Naive thymus-derived CD8-positive, alpha-beta T cell (primary cell): ENCODE measurements at regions not wholly inside any gene's neighbourhood (a gene's known extent, or its start where the extent isn't known, plus 50 kb on each side); places are given as distances from the start of the nearest gene placed in this dataset.
"Not testable (repeated sequence)": the region's sequence is repeated elsewhere in the genome, so short reads cannot be mapped to it uniquely, and the experiment has no call there.

ENCODE experiments used
- ATAC-seq, 2 donors: fragments of 150-1000 bp; cut with Tn5 transposase in 1 of 2; sonication (Bioruptor Pico), chemical (Tn5 transposase) in 1 of 2; 1 replicate in 1 of 2; 2 replicates in 1 of 2; pipeline ENCODE4 v1.10.0; 2021; ENCODE audit warnings: mild to moderate bottlenecking in 2 of 2, moderate library complexity in 2 of 2
- POLR2A ChIA-PET: fragments of 350-600 bp; sonication (Branson Sonifier 250); formaldehyde crosslinking; loops from one replicate; lab custom pipeline; 2021; ENCODE audit warnings: antibody characterized with exemption; lab: Charles Lee
- DNase-seq, 10 donors: peaks; one replicate each; pipeline versions ENCODE4 v3.0.0 to v3.0.0-alpha.2; 2020 to 2022
- H3K27ac Mint-ChIP-seq, 10 donors: one replicate each; pipeline ENCODE4 v1.8.0; 2020 to 2022; ENCODE audit warnings: mild to moderate bottlenecking in 10 of 10, mixed read lengths in 10 of 10, moderate library complexity in 4 of 10, inconsistent platforms in 1 of 10
- H3K27me3 Mint-ChIP-seq, 5 donors: one replicate each; pipeline ENCODE4 v1.8.0; 2021 to 2022; ENCODE audit warnings: mixed read lengths in 5 of 5
- H3K36me3 Mint-ChIP-seq, 3 donors: one replicate each; pipeline ENCODE4 v1.8.0; 2020 to 2022; ENCODE audit warnings: mixed read lengths in 3 of 3, mild to moderate bottlenecking in 2 of 3, inconsistent platforms in 1 of 3
- H3K4me1 Mint-ChIP-seq, 4 donors: one replicate each; pipeline ENCODE4 v1.8.0; 2021 to 2022; ENCODE audit warnings: mixed read lengths in 4 of 4
- H3K4me3 Mint-ChIP-seq, 10 donors: one replicate each; pipeline ENCODE4 v1.8.0; 2020 to 2022; ENCODE audit warnings: mild to moderate bottlenecking in 10 of 10, mixed read lengths in 10 of 10, moderate library complexity in 6 of 10, inconsistent platforms in 1 of 10
- H3K9me3 Mint-ChIP-seq, 9 donors: one replicate each; pipeline ENCODE4 v1.8.0; 2020 to 2022; ENCODE audit warnings: mixed read lengths in 9 of 9, mild to moderate bottlenecking in 3 of 9, inconsistent platforms in 1 of 9, moderate library complexity in 1 of 9

DNA sequence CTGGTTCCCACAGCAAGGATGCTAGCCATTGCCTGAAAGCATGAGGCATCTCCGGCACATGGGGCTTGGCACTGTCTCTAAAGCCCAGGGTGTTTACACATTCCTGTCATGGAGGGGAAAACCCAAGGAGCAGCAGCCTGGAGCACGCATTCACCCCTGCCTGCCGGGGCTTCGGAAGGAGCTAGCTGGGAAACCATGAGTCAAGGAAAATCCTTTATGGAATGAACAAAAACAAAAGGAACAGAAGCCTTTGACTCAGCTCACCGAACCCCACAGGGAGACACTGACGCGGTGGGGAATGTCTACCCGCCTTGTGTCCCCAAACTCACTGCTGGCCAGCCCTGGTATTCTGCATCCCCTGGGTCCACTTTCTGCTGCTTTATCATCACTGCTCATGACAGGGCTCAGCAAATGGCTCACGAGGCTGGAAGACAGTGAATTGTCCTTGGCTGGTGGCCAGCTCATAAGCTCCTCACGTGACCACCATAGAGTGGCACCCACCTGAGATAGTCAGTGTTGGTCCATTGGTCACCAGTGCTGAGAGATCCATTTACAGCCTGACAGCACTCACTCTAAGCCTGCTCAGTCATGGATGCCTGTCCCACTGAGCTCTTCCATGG, 137.2 kb downstream of the NPIPB11 start:
- ATAC-seq, H3K4me3 Mint-ChIP-seq, POLR2A ChIA-PET, H3K4me1 Mint-ChIP-seq, DNase-seq, H3K36me3 Mint-ChIP-seq, H3K27me3 Mint-ChIP-seq: not testable (repeated sequence)
- Mint-ChIP-seq H3K9me3 (peaks cover 0 to 12% (median 0%) of the 10 kb centered on the region in 9 donors), H3K27ac (peak overlapping the region in 1 of 10 donors; percentile 76)

DNA sequence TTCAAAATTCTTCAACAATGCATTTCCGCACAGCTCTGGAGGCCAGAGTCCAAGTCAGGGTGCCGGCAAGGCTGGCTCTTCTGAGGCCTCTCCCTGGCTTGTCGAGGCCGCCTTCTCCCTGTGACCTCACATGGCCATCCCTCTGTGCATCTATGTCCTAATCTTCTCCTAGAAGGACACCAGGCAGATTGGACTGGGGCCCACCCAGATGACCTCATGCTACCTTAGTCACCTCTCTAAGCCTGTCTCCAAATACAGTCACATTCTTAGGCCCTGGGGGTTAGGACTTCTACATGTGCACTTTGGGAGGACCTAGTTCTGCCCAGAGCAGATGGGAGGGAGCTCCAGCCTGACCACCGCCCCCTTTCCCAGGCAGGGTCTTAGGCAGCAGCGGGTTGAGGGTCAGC, 137.7 kb downstream of the NPIPB11 start:
- peaks cover 0 to 12% (median 0%) of the 10 kb centered on the region in 9 donors for H3K9me3 Mint-ChIP-seq
- H3K36me3 Mint-ChIP-seq, H3K27me3 Mint-ChIP-seq, H3K4me3 Mint-ChIP-seq, ATAC-seq, POLR2A ChIA-PET, H3K4me1 Mint-ChIP-seq, DNase-seq: not testable (repeated sequence)
- peak overlapping the region in 1 of 10 donors; percentile 76 for H3K27ac Mint-ChIP-seq

DNA sequence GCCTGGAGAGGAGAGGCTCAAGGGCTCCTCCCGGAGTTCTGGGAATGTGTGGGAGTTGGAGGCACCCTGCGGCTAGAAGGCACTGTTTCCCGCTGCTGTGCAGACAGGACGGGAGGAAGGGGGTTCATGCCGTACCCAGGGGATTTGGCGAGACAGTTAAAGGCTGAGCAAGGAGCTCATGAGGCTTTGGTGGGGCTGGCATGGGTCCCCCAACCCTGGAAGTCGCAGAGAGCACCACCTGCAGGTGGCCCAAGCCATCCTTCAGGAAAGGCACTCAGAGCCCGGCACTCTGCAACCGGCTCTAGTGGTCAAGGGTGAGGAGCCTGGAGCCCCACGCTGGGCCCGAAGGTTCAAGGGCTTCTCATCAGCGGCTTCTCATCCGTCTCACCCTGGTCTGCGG, 138.2 kb downstream of the NPIPB11 start:
- H3K4me3 Mint-ChIP-seq, H3K4me1 Mint-ChIP-seq, ATAC-seq, DNase-seq, POLR2A ChIA-PET, H3K36me3 Mint-ChIP-seq, H3K27ac Mint-ChIP-seq, H3K27me3 Mint-ChIP-seq: not testable (repeated sequence)
- peaks cover 0 to 12% (median 0%) of the 10 kb centered on the region in 9 donors for H3K9me3 Mint-ChIP-seq

DNA sequence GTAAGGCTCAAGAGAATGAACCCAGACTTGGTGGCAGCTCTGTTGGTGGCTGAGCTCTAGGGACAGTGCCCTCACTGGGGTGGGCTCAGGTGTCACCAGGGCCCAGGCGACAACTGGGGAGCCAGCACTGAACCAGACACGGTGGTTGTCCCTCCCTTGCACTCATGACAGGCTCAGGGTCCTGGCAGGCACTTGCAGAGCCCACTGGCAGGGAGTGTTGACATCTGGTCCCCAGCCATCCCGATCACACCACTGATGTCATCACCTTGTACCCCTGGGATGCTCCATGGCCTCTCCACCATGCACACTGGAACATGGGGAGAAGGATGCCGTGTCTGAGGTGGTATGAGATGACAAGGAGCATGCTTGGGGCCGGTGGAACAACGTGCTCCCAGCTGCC, 138.6 kb downstream of the NPIPB11 start:
- H3K27me3 Mint-ChIP-seq, POLR2A ChIA-PET: not testable (repeated sequence)

DNA sequence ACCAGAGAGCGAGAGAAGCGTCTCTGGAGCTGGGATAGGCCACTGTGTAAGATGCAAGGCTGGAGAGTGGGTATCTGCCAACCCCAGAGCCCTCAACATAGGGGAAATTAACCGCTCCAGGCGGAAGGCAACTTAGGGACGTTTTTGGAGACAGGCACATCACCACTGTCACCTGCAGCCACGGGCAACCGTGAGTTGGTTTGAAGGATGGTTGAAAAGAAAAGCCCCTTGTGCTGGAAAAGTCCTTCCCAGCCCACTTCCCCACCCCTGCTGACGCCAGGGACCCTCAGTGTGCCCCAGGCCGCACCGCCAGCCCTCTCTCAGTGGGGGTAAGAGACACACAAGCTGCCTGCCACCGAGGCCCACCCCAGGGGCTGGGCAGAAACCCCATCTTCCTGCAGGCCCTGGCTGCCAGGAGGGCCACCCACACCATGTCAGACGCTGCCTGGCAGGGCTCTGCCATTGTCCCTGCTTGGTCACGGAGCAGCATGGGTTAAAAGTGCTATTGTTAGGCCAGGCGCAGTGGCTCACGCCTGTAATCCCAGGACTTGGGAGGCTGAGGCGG, 139.4 kb downstream of the NPIPB11 start:
- not testable (repeated sequence) for H3K36me3 Mint-ChIP-seq, ATAC-seq

More for the DNA sequence above, 138.6 kb downstream of the NPIPB11 start:
- not testable (repeated sequence) for H3K4me1 Mint-ChIP-seq, H3K4me3 Mint-ChIP-seq, H3K27ac Mint-ChIP-seq, H3K36me3 Mint-ChIP-seq, DNase-seq, ATAC-seq
- H3K9me3 Mint-ChIP-seq: peaks cover 0 to 12% (median 0%) of the 10 kb centered on the region in 9 donors

DNA sequence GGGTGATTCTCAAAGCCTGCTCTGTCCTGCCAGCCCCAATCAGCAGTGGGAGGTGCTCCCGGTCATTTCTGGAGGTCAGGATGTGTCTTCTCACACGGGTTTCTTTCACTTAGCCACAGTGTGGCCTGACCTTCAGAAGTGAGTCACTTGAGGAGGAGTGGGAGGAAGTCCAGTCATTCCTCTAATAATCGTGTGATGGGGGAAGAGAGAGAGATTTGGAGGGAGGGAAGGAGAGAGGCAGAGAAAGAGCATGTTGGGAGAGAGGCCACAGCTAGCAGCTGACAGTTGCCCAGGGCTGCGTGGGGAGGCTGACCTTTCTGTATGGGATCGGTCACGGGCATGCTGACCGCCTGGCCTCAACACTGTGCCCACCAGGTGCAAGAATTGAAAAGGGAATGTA, 139.9 kb downstream of the NPIPB11 start:
- H3K27ac Mint-ChIP-seq, H3K36me3 Mint-ChIP-seq, DNase-seq, H3K4me1 Mint-ChIP-seq, ATAC-seq, H3K4me3 Mint-ChIP-seq, H3K27me3 Mint-ChIP-seq, POLR2A ChIA-PET: not testable (repeated sequence)
- peaks cover 0 to 12% (median 0%) of the 10 kb centered on the region in 9 donors for H3K9me3 Mint-ChIP-seq

More for the DNA sequence above, 139.4 kb downstream of the NPIPB11 start:
- POLR2A ChIA-PET, H3K27me3 Mint-ChIP-seq, H3K4me1 Mint-ChIP-seq, H3K4me3 Mint-ChIP-seq, DNase-seq, H3K27ac Mint-ChIP-seq: not testable (repeated sequence)
- H3K9me3 Mint-ChIP-seq: peaks cover 0 to 12% (median 0%) of the 10 kb centered on the region in 9 donors

DNA sequence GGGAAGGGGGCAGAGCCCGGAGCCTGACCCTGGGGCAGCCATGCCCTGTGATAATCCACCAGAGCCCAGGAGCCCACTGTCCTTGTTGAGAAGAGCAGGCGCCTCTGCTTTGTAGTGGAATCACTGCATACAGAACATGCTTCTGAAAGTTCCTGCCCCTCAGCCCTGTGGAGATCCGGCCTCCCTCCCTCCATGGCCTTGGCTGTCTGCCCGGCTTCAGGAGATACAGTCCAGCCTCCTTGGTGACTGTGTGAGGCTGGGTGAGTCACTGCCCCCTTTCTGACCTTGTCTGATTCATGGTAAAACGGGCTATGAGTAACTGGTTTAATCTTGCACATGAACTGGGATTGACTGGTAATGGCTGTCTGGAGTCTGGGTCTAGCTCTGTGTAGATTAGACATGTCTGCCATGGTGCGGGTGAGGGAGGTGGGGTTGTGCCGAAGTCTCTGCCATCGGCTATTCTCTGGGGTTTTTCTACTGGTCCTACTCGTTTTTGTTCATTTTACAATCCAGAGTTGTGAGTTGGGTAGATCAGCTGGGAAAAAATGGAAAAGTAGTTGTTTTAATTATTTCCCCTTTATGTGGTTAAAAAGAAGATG, 141.2 kb downstream of the NPIPB11 start:
- POLR2A ChIA-PET, H3K9me3 Mint-ChIP-seq, DNase-seq, H3K4me1 Mint-ChIP-seq, ATAC-seq, H3K27ac Mint-ChIP-seq, H3K27me3 Mint-ChIP-seq, H3K36me3 Mint-ChIP-seq: not testable (repeated sequence)
- peak overlapping the region in 1 of 10 donors; percentile 38 for H3K4me3 Mint-ChIP-seq

DNA sequence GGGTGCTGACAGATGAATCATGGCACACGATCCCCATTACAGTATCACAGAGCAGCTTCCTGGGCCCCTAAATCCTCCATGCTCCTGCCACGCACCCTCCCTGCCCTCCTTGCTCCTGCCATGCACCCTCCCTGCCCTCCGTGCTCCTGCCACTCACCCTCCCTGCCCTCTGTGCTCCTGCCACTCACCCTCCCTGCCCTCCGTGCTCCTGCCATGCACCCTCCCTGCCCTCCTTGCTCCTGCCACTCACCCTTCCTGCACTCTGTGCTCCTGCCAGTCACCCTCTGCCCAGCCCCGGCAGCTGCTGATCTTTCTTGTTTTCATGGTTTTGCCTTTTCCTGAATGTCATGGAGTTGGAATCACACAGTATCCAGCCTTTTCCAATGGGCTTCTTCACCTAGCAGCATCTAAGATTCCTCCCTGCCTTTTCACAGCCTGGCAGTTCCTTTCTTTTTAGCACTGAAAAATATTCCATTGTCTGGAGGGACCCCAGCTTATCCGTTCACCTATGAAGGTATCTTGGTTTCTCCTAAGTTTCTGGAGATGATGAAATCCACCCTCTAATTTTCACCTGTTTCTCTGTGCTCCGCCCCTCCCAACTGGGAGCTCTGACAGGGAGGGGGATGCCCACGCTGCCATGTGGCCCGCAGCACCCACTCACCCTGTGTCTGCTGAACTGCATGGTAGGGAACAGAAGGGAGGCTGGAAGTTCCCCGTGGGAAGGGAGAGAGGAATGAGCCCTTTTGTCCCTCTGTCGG, 142.3 kb downstream of the NPIPB11 start:
- H3K9me3 Mint-ChIP-seq, H3K36me3 Mint-ChIP-seq, ATAC-seq, H3K27me3 Mint-ChIP-seq, H3K4me3 Mint-ChIP-seq, DNase-seq, POLR2A ChIA-PET, H3K4me1 Mint-ChIP-seq: not testable (repeated sequence)
- H3K27ac Mint-ChIP-seq: peak overlapping the region in 2 of 10 donors; percentile 21 to 60

DNA sequence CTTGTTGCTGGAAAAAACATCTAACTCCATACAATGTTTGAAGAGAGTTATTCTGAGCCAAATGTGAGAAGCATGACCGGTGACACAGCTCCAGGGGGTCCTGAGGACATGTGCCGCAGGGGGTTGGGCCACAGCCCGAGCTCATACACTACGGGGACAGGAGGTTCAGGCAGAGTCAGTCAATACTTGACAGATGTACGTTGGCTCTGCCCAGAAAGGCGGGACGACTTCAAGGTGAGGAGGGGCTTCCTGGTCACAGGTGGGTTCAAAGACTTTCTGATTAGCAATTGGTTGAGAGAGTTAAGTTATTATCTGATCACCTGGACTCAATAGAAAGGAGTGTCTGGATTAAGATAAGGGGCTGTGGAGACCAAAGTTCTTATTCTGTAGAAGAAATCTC, 143.8 kb downstream of the NPIPB11 start:
- POLR2A ChIA-PET, H3K4me3 Mint-ChIP-seq, H3K36me3 Mint-ChIP-seq, H3K27me3 Mint-ChIP-seq, H3K9me3 Mint-ChIP-seq, ATAC-seq, H3K4me1 Mint-ChIP-seq, DNase-seq: not testable (repeated sequence)
- H3K27ac Mint-ChIP-seq: peak overlapping the region in 2 of 10 donors; percentile 46 to 56

DNA sequence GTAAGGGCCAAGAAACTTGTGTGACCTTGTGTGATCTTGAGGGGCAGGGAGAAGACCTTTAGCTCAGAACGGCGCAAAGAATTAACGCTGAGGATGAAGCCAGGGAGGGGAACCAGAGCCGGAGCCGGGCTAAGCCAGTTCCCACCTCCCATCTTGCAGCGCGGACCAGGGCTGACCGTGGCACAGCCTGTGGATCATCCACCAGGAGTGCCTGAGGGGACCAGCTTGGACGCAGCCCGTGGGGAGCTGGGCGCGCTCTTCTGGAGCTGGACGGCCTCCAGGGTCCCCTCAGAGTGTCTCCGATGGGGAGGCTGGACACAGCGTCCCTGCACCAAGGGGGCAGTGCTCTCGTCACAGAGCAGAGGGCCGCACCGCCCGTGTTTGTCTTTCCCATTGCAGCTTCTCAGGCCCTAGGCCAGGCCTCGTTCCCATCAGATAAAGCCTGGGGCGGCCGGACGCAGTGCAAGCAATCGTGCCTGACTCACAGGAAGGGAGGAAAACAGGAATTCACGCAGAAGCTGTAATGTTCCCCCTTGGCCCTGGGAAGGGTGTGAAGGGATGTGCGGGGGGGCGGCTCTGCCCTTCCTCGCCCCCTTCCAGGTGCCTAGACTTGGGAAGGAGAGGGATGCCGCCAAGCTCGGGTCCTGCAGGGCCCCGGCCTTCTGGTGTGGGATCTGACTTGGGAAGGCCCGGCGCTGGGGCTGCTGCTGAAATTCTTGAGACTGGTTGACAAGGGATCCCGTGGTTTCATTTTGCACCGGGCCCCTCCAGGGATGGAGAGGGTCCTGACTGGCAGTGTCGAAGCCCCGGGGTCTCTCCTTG, 144.9 kb downstream of the NPIPB11 start:
- H3K36me3 Mint-ChIP-seq, H3K27ac Mint-ChIP-seq, POLR2A ChIA-PET, H3K4me3 Mint-ChIP-seq, H3K4me1 Mint-ChIP-seq, ATAC-seq, H3K9me3 Mint-ChIP-seq, DNase-seq, H3K27me3 Mint-ChIP-seq: not testable (repeated sequence)

DNA sequence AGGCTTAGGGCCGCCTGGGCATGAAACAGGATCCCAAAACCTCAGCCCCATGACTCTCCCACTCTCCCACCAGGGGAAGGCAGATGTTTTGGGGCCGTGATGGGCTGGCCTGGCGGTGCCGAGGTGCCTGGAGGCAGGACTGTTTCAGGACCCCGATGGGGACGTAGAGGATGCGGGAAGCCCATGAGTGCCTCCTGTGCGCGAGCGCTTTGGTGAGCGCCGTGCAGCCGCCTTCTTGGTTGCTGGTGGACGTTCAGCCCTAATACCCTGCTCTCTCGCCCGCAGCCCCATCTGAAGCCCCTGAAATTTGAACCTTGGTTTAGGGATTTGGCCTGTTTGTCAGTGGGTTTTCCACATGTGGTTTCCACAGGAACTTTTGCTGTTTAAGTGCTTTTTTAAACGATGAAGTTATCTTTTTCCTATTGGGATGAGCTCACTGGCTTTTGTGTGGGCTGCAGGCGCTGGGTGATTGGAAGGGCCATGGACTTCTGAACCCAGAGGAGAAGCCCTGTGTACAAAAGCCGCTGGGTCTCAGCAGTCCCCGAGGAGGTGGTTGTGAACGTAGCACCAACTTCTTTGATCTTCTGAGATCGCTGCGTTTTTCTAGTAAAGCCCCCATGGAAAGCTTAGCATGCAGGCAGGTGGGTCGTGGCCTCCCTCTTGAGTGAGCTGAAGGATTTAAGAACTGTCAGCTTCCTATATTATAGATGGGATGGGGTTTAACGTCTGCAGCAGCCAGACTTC, 145.7 kb downstream of the NPIPB11 start:
- ATAC-seq, H3K9me3 Mint-ChIP-seq, POLR2A ChIA-PET, H3K36me3 Mint-ChIP-seq, H3K27ac Mint-ChIP-seq, H3K27me3 Mint-ChIP-seq, H3K4me3 Mint-ChIP-seq, H3K4me1 Mint-ChIP-seq, DNase-seq: not testable (repeated sequence)
